GM18867 (cell line): ENCODE measurements at regions not wholly inside any gene's neighbourhood (a gene's known extent, or its start where the extent isn't known, plus 50 kb on each side); places are given as distances from the start of the nearest gene placed in this dataset.

ENCODE experiments used
- ATAC-seq: cut with Tn5 transposase; IDR thresholded peaks from one replicate; pipeline ENCODE4 v1.9.1; 2021; ENCODE audit warnings: mild to moderate bottlenecking, moderate library complexity; ENCODE audit not compliant: unreplicated experiment

DNA sequence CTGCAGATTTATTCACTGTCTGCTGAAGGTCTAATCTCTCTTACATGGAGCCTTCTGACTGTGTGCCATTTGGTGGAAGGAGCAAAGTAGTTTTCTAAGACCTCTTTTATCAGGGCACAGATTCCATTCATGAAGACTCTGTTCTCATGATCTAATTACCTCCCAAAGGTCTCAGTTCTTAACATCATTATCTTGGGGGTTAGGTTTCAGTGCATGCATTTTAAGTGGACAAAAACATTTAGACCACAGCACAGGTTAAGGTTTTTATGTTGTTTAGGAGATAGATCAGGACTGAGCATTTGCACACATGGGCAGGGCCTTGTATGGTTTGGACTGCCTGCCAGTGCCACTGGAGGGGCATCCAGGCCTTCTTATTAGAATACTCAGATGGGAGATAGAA is 746.1 kb downstream of the C12orf50 start:
- no peak for ATAC-seq

DNA sequence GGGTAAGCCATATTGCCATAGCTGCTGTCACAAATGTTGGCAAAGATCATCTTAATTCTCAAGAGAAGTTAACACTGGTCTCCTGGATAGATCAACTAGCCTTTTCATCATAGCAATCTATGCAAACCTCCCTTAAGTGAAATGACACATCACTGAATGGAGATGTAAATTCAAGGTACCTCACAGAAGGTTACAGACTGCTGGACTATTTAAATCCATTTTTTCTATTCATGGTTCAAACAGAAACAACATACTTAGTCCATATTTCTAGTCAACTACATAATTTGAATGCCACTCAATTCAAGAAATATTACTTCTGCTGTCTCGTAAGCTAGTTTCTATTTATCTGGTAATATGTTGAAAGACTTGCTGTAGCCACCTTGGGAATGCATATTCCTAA is 748.3 kb downstream of the C12orf50 start:
- ATAC-seq, result peak; percentile 77

DNA sequence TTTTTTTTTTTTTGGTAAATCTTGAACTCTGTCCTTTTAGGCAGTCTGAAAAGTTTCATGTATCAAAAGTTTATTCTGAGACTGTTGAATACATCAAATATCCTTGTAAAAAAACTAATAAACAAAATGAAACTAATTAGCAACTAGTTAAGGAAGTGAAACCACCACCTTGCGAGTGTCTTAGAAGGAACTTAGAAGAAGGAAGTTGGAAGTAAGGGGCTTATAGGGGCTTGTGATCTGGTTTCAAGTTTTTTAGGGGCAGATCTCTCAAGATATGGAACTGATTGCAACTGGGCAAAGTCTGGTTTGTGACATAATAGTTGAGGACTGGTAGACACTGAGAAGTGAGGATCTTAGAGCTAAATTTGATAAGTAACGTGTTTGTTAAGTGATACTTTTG is 748.8 kb downstream of the C12orf50 start:
- peak; percentile 84 for ATAC-seq

GRCh38 chr12:87274594-87275245 is 754.5 kb downstream of the C12orf50 start:
- peak; percentile 90 for ATAC-seq

GRCh38 chr12:87272851-87273250 is 756.4 kb downstream of the C12orf50 start:
- ATAC-seq, result no peak

GRCh38 chr12:87270919-87271318 is 758.3 kb downstream of the C12orf50 start:
- ATAC-seq, result no peak

GRCh38 chr12:87266305-87266704 is 762.9 kb downstream of the C12orf50 start:
- peak; percentile 61 for ATAC-seq

DNA sequence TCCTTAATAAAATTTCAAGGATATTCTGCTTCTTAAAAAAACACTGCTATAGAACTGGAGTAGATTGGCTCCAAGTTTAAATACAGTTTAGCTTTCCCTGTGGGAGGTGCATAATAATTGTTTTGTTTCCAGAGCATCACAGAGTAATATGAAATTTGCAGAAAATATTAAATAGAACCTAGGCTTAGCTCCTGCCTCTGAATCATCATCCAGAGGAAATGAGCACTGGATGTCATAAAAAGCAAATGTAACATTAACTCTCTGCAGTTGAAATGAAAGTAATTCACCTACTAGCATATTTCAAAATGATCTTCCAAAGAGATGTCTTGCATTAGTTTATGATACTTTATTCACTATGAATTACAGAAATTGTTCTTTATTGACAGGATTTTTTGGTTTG is 769.8 kb downstream of the C12orf50 start:
- ATAC-seq, result no peak

- no peak for ATAC-seq
Observed at GRCh38 chr12:87254381-87255030, 774.7 kb downstream of the C12orf50 start.

GRCh38 chr12:87253157-87253556 is 776.0 kb downstream of the C12orf50 start:
- ATAC-seq, result no peak

DNA sequence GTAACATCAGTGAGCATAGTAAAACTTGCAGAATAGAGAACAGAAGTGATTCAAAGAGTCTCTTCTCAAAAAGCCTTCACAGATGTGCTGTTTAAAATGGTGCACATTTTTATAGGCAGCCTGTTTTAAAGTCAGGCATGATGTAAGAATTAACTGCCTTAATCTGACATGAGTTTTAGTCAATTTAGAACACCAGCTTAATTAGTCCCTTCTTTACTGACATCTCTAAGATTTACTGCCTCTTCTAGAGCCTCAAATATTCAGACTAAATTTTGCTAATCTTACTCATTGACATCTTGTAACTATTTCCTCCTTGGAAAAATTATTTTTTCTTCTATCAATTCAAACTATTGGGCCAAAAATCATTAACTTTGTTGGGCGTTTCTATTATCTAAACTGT is 782.5 kb downstream of the C12orf50 start:
- ATAC-seq, result no peak

- ATAC-seq, result no peak
Observed at GRCh38 chr12:87238466-87238865, 790.7 kb downstream of the C12orf50 start.

- no peak for ATAC-seq
Observed at GRCh38 chr12:87234898-87235297, 794.3 kb downstream of the C12orf50 start.

DNA sequence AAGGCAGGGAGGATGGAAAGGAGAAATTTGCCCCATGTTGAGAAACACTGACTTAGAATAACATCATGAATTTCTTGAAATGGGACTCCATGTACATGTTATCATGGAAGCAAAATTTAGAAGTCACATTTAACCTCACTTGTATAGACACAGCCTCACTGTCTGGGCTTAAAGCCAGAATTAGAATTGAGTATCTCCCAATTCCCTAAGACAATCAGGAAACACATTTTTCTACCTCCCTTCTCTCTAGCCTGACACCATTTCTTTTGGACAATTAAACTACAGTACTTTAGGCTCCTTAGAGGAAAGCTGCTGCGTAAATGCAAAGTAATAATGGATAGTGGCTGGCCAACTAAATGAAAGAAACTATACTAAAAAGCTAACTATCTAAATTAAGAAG is 795.5 kb downstream of the C12orf50 start:
- no peak for ATAC-seq

- no peak for ATAC-seq
Observed at GRCh38 chr12:87231818-87232217, 797.4 kb downstream of the C12orf50 start.

DNA sequence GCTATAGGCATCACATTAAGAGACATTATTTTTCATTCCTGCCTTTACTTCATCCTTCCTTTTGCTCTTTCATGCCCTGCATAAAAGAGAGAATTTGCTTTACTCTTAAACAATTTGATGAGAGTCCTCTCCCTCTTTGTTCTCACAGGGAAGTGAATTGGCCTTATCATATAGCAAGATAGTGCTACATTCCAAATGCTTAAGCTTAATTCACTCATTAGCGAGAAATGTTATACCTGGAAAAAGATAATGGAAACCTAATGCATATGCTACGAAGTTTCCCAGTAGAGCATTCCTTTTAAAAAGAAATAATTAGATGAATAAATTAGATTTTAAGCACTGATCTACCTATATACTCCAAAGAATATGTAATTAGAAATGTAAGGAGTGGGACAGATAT is 798.8 kb downstream of the C12orf50 start:
- ATAC-seq, result no peak

DNA sequence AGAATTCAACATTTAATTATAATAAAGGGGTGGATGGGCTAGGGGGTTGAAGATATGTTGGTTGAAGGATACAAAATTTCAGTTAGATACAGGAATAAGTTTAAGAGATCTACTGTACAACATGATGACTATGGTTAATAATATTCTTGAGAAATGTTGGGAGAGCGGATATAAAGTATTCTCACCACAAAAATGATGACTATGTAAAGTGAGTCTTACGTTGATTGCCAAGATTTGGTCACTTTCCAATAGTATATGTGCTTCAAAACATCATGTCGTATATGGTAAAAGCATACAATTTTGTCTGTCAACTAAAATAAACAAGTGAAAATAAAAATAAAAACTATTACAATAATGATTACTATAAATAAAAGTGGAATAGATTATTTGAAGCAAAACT is 802.0 kb downstream of the C12orf50 start:
- ATAC-seq, result no peak

- ATAC-seq, result no peak
Observed at GRCh38 chr12:87217491-87217890, 811.7 kb downstream of the C12orf50 start.

DNA sequence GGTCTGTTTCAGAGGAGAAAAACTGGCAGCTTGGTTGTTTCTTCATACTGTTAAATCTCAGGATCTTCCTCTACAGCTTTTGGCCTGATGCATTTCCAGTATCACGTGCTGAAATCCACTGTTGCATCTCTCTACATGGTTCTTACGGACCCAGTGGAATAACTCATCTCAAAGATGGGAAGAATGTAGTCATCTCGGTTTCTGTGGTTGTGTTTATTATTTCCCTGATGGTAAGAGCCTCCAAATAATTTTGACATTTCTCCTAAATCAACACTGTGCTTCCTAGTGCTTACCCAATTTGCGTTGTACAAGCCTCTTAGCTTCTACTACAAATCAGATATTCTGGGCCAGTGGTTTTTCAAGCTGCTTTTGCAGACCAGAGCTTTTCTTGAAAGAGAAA is 812.8 kb downstream of the C12orf50 start:
- no peak for ATAC-seq

- no peak for ATAC-seq
Observed at GRCh38 chr12:87202189-87202588, 827.0 kb downstream of the C12orf50 start.

- no peak for ATAC-seq
Observed at GRCh38 chr12:87201598-87201997, 827.6 kb downstream of the C12orf50 start.

DNA sequence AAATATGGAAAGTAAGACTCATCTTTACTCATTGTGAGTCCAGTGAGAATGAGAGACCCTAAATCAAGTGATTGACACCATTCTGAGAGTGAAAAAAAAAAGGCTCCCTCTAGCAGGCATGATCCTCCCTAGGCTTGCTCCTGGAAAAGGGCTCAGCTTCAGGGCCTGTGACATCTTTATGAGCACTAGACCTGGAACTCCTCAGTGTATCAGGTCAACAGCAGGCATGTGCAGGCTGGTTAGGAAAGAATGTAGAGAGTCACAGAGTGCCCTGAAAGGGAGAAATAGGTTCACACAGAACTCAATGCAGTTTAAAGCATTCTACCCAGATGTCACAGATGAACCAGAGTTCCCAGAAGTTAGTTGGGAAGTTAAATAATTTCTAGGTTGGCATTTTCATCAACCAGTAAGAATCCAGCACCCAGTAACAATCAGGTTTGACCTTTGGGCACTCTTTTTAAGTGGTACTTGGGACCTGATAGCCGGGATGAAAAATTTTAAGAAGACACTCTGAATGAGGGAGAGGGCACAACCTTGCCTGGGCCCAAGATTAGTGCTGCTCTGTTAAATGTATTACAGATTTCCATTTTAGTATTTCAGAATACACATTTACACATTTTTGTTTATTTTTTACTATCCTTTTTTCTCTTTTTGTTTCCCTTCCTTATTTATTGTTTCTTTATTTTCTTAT is 828.8 kb downstream of the C12orf50 start:
- ATAC-seq, result no peak
